ENCODE measurements at regions not wholly inside any gene's neighbourhood (a gene's known extent, or its start where the extent isn't known, plus 50 kb on each side); places are given as distances from the start of the nearest gene placed in this dataset.

- H3K4me3 ChIP-seq, result no peak overlapping the region
- H3K27ac Mint-ChIP-seq, result no peak overlapping the region
- H3K4me1 Mint-ChIP-seq, result peaks cover 4% of the 10 kb centered on the region
Measured at GRCh38 chr2:147553775-147554271, 291.0 kb upstream of the ACVR2A start.

More at GRCh38 chr2:147553775-147554271, 291.0 kb upstream of the ACVR2A start:
- no peaks in the 10 kb centered on the region for H3K27me3 ChIP-seq (ENCODE audit: insufficient read depth)
- TF ChIP-seq NANOG (IDR thresholded peaks at IDR 0.05; ENCODE audit: borderline replicate concordance) (no peak), CREB1 (CRISPR knock-in tag; IDR thresholded peaks at IDR 0.05; ENCODE audit: low read depth) (no peak), POLR2AphosphoS5 (IDR thresholded peaks at IDR 0.05; ENCODE audit: low read depth) (no peak), ETS1 (IDR thresholded peaks at IDR 0.05) (no peak), REST (IDR thresholded peaks at IDR 0.05; ENCODE audit: unreplicated experiment) (no peak), EZH2phosphoT487 (IDR thresholded peaks at IDR 0.05; ENCODE audit: unreplicated experiment) (no peak), JUNB (IDR thresholded peaks at IDR 0.05; ENCODE audit: unreplicated experiment) (no peak), ZNF331 (CRISPR knock-in tag; IDR thresholded peaks at IDR 0.05; ENCODE audit: low read depth) (no peak), EZH2 (IDR thresholded peaks at IDR 0.05; ENCODE audit: low read depth, unreplicated experiment) (no peak), STAT1 (IDR thresholded peaks at IDR 0.05; ENCODE audit: unreplicated experiment) (no peak), ZNF114 (CRISPR knock-in tag; IDR thresholded peaks at IDR 0.05) (no peak)
- TF ChIP-seq, protein P1, sequence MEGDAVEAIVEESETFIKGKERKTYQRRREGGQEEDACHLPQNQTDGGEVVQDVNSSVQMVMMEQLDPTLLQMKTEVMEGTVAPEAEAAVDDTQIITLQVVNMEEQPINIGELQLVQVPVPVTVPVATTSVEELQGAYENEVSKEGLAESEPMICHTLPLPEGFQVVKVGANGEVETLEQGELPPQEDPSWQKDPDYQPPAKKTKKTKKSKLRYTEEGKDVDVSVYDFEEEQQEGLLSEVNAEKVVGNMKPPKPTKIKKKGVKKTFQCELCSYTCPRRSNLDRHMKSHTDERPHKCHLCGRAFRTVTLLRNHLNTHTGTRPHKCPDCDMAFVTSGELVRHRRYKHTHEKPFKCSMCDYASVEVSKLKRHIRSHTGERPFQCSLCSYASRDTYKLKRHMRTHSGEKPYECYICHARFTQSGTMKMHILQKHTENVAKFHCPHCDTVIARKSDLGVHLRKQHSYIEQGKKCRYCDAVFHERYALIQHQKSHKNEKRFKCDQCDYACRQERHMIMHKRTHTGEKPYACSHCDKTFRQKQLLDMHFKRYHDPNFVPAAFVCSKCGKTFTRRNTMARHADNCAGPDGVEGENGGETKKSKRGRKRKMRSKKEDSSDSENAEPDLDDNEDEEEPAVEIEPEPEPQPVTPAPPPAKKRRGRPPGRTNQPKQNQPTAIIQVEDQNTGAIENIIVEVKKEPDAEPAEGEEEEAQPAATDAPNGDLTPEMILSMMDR (conservative IDR thresholded peaks at IDR 0.05; ENCODE audit: low read depth in 2 of 2), result no peak
- TF ChIP-seq, protein P2, sequence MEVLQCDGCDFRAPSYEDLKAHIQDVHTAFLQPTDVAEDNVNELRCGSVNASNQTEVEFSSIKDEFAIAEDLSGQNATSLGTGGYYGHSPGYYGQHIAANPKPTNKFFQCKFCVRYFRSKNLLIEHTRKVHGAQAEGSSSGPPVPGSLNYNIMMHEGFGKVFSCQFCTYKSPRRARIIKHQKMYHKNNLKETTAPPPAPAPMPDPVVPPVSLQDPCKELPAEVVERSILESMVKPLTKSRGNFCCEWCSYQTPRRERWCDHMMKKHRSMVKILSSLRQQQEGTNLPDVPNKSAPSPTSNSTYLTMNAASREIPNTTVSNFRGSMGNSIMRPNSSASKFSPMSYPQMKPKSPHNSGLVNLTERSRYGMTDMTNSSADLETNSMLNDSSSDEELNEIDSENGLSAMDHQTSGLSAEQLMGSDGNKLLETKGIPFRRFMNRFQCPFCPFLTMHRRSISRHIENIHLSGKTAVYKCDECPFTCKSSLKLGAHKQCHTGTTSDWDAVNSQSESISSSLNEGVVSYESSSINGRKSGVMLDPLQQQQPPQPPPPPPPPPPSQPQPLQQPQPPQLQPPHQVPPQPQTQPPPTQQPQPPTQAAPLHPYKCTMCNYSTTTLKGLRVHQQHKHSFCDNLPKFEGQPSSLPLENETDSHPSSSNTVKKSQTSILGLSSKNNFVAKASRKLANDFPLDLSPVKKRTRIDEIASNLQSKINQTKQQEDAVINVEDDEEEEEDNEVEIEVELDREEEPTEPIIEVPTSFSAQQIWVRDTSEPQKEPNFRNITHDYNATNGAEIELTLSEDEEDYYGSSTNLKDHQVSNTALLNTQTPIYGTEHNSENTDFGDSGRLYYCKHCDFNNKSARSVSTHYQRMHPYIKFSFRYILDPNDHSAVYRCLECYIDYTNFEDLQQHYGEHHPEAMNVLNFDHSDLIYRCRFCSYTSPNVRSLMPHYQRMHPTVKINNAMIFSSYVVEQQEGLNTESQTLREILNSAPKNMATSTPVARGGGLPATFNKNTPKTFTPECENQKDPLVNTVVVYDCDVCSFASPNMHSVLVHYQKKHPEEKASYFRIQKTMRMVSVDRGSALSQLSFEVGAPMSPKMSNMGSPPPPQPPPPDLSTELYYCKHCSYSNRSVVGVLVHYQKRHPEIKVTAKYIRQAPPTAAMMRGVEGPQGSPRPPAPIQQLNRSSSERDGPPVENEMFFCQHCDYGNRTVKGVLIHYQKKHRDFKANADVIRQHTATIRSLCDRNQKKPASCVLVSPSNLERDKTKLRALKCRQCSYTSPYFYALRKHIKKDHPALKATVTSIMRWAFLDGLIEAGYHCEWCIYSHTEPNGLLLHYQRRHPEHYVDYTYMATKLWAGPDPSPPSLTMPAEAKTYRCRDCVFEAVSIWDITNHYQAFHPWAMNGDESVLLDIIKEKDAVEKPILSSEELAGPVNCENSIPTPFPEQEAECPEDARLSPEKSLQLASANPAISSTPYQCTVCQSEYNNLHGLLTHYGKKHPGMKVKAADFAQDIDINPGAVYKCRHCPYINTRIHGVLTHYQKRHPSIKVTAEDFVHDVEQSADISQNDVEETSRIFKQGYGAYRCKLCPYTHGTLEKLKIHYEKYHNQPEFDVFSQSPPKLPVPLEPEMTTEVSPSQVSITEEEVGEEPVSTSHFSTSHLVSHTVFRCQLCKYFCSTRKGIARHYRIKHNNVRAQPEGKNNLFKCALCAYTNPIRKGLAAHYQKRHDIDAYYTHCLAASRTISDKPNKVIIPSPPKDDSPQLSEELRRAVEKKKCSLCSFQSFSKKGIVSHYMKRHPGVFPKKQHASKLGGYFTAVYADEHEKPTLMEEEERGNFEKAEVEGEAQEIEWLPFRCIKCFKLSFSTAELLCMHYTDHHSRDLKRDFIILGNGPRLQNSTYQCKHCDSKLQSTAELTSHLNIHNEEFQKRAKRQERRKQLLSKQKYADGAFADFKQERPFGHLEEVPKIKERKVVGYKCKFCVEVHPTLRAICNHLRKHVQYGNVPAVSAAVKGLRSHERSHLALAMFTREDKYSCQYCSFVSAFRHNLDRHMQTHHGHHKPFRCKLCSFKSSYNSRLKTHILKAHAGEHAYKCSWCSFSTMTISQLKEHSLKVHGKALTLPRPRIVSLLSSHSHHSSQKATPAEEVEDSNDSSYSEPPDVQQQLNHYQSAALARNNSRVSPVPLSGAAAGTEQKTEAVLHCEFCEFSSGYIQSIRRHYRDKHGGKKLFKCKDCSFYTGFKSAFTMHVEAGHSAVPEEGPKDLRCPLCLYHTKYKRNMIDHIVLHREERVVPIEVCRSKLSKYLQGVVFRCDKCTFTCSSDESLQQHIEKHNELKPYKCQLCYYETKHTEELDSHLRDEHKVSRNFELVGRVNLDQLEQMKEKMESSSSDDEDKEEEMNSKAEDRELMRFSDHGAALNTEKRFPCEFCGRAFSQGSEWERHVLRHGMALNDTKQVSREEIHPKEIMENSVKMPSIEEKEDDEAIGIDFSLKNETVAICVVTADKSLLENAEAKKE (CRISPR knock-in tag; IDR thresholded peaks at IDR 0.05), result no peak
- Mint-ChIP-seq H3K9me3 (no peaks in the 10 kb centered on the region), H3K27me3 (ENCODE audit: insufficient read depth, low read depth, poor library complexity) (no peaks in the 10 kb centered on the region), H3K36me3 (ENCODE audit: low read depth) (no peaks in the 10 kb centered on the region), H3K4me3 (no peak overlapping the region)
- 0 out of 2 replicates have a peak overlapping the region, but pooled peaks have one; percentile 4 for H2AFZ ChIP-seq
- ATAC-seq, result no peak
- DNase-seq (ENCODE audit: low spot score), result no peak
- no peaks in the 10 kb centered on the region for H3F3A ChIP-seq (replicated peaks; ENCODE audit: low read depth)
- peaks cover 19% of the 10 kb centered on the region for H3K9me2 ChIP-seq (ENCODE audit: insufficient read depth)
- H3K36me3 ChIP-seq (ENCODE audit: insufficient read depth), result no peaks in the 10 kb centered on the region
- no peaks in the 10 kb centered on the region for H4K20me1 ChIP-seq (replicated peaks; ENCODE audit: insufficient read depth)
- H3K4me2 ChIP-seq, result no peak overlapping the region
- peaks cover 5% of the 10 kb centered on the region; the same call in 1 of the 2 replicates for H3K4me1 ChIP-seq (ENCODE audit: insufficient read depth)
- H3K27ac ChIP-seq (ENCODE audit: low read depth), result no peak overlapping the region
- no peaks in the 10 kb centered on the region for H3K79me2 ChIP-seq (replicated peaks; ENCODE audit: insufficient read depth)

Measured in GM23338 (cell line).